Endothelial cell of umbilical vein (primary cell): ENCODE measurements at regions not wholly inside any gene's neighbourhood (a gene's known extent, or its start where the extent isn't known, plus 50 kb on each side); places are given as distances from the start of the nearest gene placed in this dataset.

ENCODE experiments used
- BruUV-seq: library from RNA; stranded (reverse); fragments of 400-500 nt; replicated peaks from 2 replicates; lab custom pipeline; 2021; lab: Mats Ljungman, UMichigan
- CTCF ChIA-PET: fragments of 300-600, 350-600 bp; sonication (Branson Sonifier 250); formaldehyde crosslinking; loops from one replicate; lab custom pipeline; 2021; ENCODE audit warnings: antibody characterized with exemption, inconsistent platforms; lab: Charles Lee
- POLR2A ChIA-PET: fragments of 300-600, 350-600 bp; sonication (Branson Sonifier 250); formaldehyde crosslinking; loops from one replicate; lab custom pipeline; 2021; ENCODE audit warnings: antibody characterized with exemption, inconsistent platforms; lab: Charles Lee
- DNase-seq: peaks from one replicate; pipeline ENCODE4 v3.0.0-alpha.2; 2011; ENCODE audit warnings: low read depth, low spot score
- FAIRE-seq: peaks from 2 replicates; lab custom pipeline; 2011; peaks lifted over from hg19 to GRCh38; lab: Jason Lieb, UNC
- H2AFZ ChIP-seq: 2 replicates; pipeline ENCODE4 v1.6.0; 2012; ENCODE audit warnings: low read depth, low read length, control low read depth, inconsistent platforms
- H3K27ac ChIP-seq: 2 replicates; pipeline ENCODE4 v1.5.1; 2011; ENCODE audit warnings: low read depth, mild to moderate bottlenecking, control low read depth, low read length, moderate library complexity; ENCODE audit not compliant: insufficient read depth
- H3K27me3 ChIP-seq, 2 experiments: 2 replicates each; pipeline versions ENCODE4 v1.6.0 to v1.6.1; 2011; ENCODE audit warnings: low read length in 2 of 2, mixed read lengths in 1 of 2; ENCODE audit not compliant: control insufficient read depth in 2 of 2, insufficient read depth in 2 of 2
- H3K36me3 ChIP-seq, 2 experiments: 2 replicates in 1 of 2; 3 replicates in 1 of 2; pipeline ENCODE4 v1.5.1; 2011; ENCODE audit warnings: low read length in 2 of 2, mild to moderate bottlenecking in 1 of 2, moderate library complexity in 1 of 2; ENCODE audit not compliant: control insufficient read depth in 2 of 2, insufficient read depth in 2 of 2; ENCODE audit errors: extremely low read depth in 1 of 2
- H3K4me1 ChIP-seq: 3 replicates; pipeline ENCODE4 v1.5.1; 2011; ENCODE audit warnings: mild to moderate bottlenecking, low read length; ENCODE audit not compliant: control insufficient read depth, insufficient read depth; ENCODE audit errors: extremely low read depth
- H3K4me2 ChIP-seq: 2 replicates; pipeline ENCODE4 v1.6.1; 2011; ENCODE audit warnings: low read length, control low read depth, mixed read lengths; ENCODE audit not compliant: insufficient read depth
- H3K4me3 ChIP-seq, 3 experiments: fragments of 200-600 bp in 1 of 3; sonication (generic), shearing (Covaris generic) in 1 of 3; replicated peaks in 1 of 3; 2 replicates each; pipeline ENCODE4 v1.5.1; 2011 to 2016; ENCODE audit warnings: control low read depth in 3 of 3, low read length in 3 of 3, mild to moderate bottlenecking in 2 of 3, inconsistent platforms in 1 of 3, low read depth in 1 of 3, moderate library complexity in 1 of 3; ENCODE audit not compliant: insufficient read depth in 1 of 3
- H3K79me2 ChIP-seq: 2 replicates; pipeline ENCODE4 v1.6.0; 2012; ENCODE audit warnings: low read length, inconsistent platforms; ENCODE audit not compliant: control insufficient read depth, insufficient read depth
- H3K9ac ChIP-seq: replicated peaks from 2 replicates; pipeline ENCODE3; 2011; ENCODE audit warnings: low read length, control low read depth; ENCODE audit not compliant: insufficient read depth; ENCODE audit errors: extremely low read depth
- H3K9me1 ChIP-seq: replicated peaks from 3 replicates; pipeline ENCODE4 v1.6.0; 2011; ENCODE audit warnings: mild to moderate bottlenecking, low read length; ENCODE audit not compliant: control insufficient read depth, insufficient read depth; ENCODE audit errors: extremely low read depth
- H3K9me3 ChIP-seq: replicated peaks from 2 replicates; pipeline ENCODE4 v1.5.1; 2012; ENCODE audit warnings: low read length, inconsistent platforms; ENCODE audit not compliant: control insufficient read depth, insufficient read depth
- H4K20me1 ChIP-seq: replicated peaks from 2 replicates; pipeline ENCODE3; 2011; ENCODE audit warnings: mild to moderate bottlenecking, low read length; ENCODE audit not compliant: control insufficient read depth, insufficient read depth; ENCODE audit errors: extremely low read depth
- EZH2 ChIP-seq: IDR thresholded peaks from 2 replicates; pipeline ENCODE4 v1.6.1; 2012; ENCODE audit warnings: borderline replicate concordance, low read depth, mild to moderate bottlenecking, moderate library complexity, low read length, inconsistent platforms; ENCODE audit not compliant: severe bottlenecking
- FOS ChIP-seq: IDR thresholded peaks from 2 replicates; pipeline ENCODE4 v1.6.1; 2011; ENCODE audit warnings: mild to moderate bottlenecking, low read length, moderate library complexity, borderline replicate concordance; ENCODE audit not compliant: insufficient read depth
- GATA2 ChIP-seq: IDR thresholded peaks from 2 replicates; pipeline ENCODE4 v1.7.0; 2011; ENCODE audit warnings: low read depth, mild to moderate bottlenecking, moderate library complexity, mixed read lengths, low read length; ENCODE audit not compliant: insufficient read length, insufficient read depth
- JUN ChIP-seq: IDR thresholded peaks from 2 replicates; pipeline ENCODE4 v1.6.1; 2011; ENCODE audit warnings: borderline replicate concordance, low read depth; ENCODE audit not compliant: insufficient read length, insufficient read depth
- MYC ChIP-seq: IDR thresholded peaks from one replicate; pipeline ENCODE4 v1.6.1; 2011; ENCODE audit warnings: mild to moderate bottlenecking, low read depth, low read length
- POLR2A ChIP-seq: IDR thresholded peaks from 2 replicates; pipeline ENCODE4 v1.6.1; 2012; ENCODE audit warnings: low read depth, mild to moderate bottlenecking, control low read depth, low read length
- POLR2AphosphoS5 ChIP-seq: IDR thresholded peaks from 2 replicates; pipeline ENCODE4 v1.6.1; 2012; ENCODE audit warnings: low read depth, mild to moderate bottlenecking, control low read depth, low read length, moderate library complexity; ENCODE audit not compliant: insufficient read depth
- dilution Hi-C: fragments of 300-500 bp; cut with MboI; formaldehyde crosslinking; loops from one replicate; pipeline ENCODE4 v1.15.0; 2019; ENCODE audit warnings: low sequenced_read_pairs; ENCODE audit not compliant: extremely low pct_ligation_motif_present
- intact Hi-C: fragments of 100-400 bp; cut with micrococcal nuclease; formaldehyde crosslinking; loops from one replicate; pipeline ENCODE4 v1.10.0; 2022
- TF ChIP-seq, protein P1 (sequence below): IDR thresholded peaks from 2 replicates; pipeline ENCODE4 v1.6.1; 2011; ENCODE audit not compliant: insufficient read depth, insufficient read length
- TF ChIP-seq, protein P2 (sequence below), 2 donors: IDR thresholded peaks; 1 replicate in 1 of 2; 2 replicates in 1 of 2; pipeline ENCODE4 v1.5.1; 2011; ENCODE audit warnings: low read length in 2 of 2, mild to moderate bottlenecking in 2 of 2, moderate library complexity in 2 of 2, control low read depth in 1 of 2, inconsistent platforms in 1 of 2, low read depth in 1 of 2; ENCODE audit not compliant: insufficient read depth in 1 of 2; ENCODE audit errors: extremely low read depth in 1 of 2

- DNase-seq (no peak), FAIRE-seq (no peak)
- H3K4me1 ChIP-seq = peaks cover 8% of the 10 kb centered on the region
- no peak for TF ChIP-seq JUN
- TF ChIP-seq, protein P1, sequence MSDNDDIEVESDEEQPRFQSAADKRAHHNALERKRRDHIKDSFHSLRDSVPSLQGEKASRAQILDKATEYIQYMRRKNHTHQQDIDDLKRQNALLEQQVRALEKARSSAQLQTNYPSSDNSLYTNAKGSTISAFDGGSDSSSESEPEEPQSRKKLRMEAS = no peak
- no peak for TF ChIP-seq POLR2A
- no peak for TF ChIP-seq POLR2AphosphoS5
- TF ChIP-seq EZH2 = no peak
- TF ChIP-seq, protein P2, sequence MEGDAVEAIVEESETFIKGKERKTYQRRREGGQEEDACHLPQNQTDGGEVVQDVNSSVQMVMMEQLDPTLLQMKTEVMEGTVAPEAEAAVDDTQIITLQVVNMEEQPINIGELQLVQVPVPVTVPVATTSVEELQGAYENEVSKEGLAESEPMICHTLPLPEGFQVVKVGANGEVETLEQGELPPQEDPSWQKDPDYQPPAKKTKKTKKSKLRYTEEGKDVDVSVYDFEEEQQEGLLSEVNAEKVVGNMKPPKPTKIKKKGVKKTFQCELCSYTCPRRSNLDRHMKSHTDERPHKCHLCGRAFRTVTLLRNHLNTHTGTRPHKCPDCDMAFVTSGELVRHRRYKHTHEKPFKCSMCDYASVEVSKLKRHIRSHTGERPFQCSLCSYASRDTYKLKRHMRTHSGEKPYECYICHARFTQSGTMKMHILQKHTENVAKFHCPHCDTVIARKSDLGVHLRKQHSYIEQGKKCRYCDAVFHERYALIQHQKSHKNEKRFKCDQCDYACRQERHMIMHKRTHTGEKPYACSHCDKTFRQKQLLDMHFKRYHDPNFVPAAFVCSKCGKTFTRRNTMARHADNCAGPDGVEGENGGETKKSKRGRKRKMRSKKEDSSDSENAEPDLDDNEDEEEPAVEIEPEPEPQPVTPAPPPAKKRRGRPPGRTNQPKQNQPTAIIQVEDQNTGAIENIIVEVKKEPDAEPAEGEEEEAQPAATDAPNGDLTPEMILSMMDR (IDR thresholded peaks at IDR 0.05; ENCODE audit: extremely low read depth in 1 of 2, insufficient read depth in 1 of 2, low read depth in 1 of 2, low read length in 2 of 2) = no peak
- no peak for TF ChIP-seq FOS
- no peak for TF ChIP-seq GATA2
- TF ChIP-seq MYC = no peak
- no peak overlapping the region for H3K4me2 ChIP-seq
- peaks cover 0 to 1% of the 10 kb centered on the region in 2 experiments for H3K27me3 ChIP-seq
- dilution Hi-C loops = no loop called here
- ChIA-PET CTCF (interaction anchor here (3.7 kb wide), 1 partner anchor 590 kb away, joined by 23 read pairs; no protein-coding TSS in a partner anchor), POLR2A (no interaction called here)
- H3K9ac ChIP-seq = no peak overlapping the region
- H3K9me3 ChIP-seq = no peaks in the 10 kb centered on the region
- intact Hi-C loops = no loop called here
- no peak overlapping the region for H3K27ac ChIP-seq
- BruUV-seq = no TSS peak
- no peak overlapping the region for H2AFZ ChIP-seq
- H3K36me3 ChIP-seq = no peaks in the 10 kb centered on the region
- H4K20me1 ChIP-seq = no peaks in the 10 kb centered on the region
- no peaks in the 10 kb centered on the region for H3K79me2 ChIP-seq
- H3K4me3 ChIP-seq = no peak overlapping the region
- H3K9me1 ChIP-seq = no peaks in the 10 kb centered on the region
These were observed 199.0 kb upstream of the RHOBTB1 start for GRCh38 chr10:61142987-61143386.
